ENCODE measurements at regions not wholly inside any gene's neighbourhood (a gene's known extent, or its start where the extent isn't known, plus 50 kb on each side); places are given as distances from the start of the nearest gene placed in this dataset.

GRCh38 chr4:65223601-65224000 is 446.7 kb downstream of the EPHA5 start:
- no peak for TF ChIP-seq CTCF (conservative IDR thresholded peaks at IDR 0.05; ENCODE audit: low read length)
- TF ChIP-seq EZH2phosphoT487 (IDR thresholded peaks at IDR 0.05; ENCODE audit: borderline replicate concordance, low read depth, low read length): no peak

All from OCI-LY7 (cell line).